Stomach (tissue), 4 donors: ENCODE measurements at regions not wholly inside any gene's neighbourhood (a gene's known extent, or its start where the extent isn't known, plus 50 kb on each side); places are given as distances from the start of the nearest gene placed in this dataset.

Experiments
- EP300 ChIP-seq: sonication (generic); formaldehyde crosslinking; IDR thresholded peaks from one replicate; pipeline ENCODE4 v1.6.1; 2017; ENCODE audit warnings: antibody characterized with exemption
- TF ChIP-seq, protein P1 (sequence below), 7 experiments: fragments of 450-650 bp in 4 of 7; fragments of 200-600 bp in 3 of 7; sonication (generic) in 3 of 7; IDR thresholded peaks; one replicate each; pipeline ENCODE4 v1.5.1; 2016 to 2019; ENCODE audit warnings: antibody characterized with exemption in 7 of 7, control low read depth in 2 of 7, mild to moderate bottlenecking in 1 of 7

- TF ChIP-seq, protein P1, sequence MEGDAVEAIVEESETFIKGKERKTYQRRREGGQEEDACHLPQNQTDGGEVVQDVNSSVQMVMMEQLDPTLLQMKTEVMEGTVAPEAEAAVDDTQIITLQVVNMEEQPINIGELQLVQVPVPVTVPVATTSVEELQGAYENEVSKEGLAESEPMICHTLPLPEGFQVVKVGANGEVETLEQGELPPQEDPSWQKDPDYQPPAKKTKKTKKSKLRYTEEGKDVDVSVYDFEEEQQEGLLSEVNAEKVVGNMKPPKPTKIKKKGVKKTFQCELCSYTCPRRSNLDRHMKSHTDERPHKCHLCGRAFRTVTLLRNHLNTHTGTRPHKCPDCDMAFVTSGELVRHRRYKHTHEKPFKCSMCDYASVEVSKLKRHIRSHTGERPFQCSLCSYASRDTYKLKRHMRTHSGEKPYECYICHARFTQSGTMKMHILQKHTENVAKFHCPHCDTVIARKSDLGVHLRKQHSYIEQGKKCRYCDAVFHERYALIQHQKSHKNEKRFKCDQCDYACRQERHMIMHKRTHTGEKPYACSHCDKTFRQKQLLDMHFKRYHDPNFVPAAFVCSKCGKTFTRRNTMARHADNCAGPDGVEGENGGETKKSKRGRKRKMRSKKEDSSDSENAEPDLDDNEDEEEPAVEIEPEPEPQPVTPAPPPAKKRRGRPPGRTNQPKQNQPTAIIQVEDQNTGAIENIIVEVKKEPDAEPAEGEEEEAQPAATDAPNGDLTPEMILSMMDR (IDR thresholded peaks at IDR 0.05), result no peak
- TF ChIP-seq EP300, result no peak
Measured at GRCh38 chr20:48052475-48052835, 267.2 kb upstream of the SULF2 start.
